ENCODE measurements at regions not wholly inside any gene's neighbourhood (a gene's known extent, or its start where the extent isn't known, plus 50 kb on each side); places are given as distances from the start of the nearest gene placed in this dataset.

- TF ChIP-seq, protein P1, sequence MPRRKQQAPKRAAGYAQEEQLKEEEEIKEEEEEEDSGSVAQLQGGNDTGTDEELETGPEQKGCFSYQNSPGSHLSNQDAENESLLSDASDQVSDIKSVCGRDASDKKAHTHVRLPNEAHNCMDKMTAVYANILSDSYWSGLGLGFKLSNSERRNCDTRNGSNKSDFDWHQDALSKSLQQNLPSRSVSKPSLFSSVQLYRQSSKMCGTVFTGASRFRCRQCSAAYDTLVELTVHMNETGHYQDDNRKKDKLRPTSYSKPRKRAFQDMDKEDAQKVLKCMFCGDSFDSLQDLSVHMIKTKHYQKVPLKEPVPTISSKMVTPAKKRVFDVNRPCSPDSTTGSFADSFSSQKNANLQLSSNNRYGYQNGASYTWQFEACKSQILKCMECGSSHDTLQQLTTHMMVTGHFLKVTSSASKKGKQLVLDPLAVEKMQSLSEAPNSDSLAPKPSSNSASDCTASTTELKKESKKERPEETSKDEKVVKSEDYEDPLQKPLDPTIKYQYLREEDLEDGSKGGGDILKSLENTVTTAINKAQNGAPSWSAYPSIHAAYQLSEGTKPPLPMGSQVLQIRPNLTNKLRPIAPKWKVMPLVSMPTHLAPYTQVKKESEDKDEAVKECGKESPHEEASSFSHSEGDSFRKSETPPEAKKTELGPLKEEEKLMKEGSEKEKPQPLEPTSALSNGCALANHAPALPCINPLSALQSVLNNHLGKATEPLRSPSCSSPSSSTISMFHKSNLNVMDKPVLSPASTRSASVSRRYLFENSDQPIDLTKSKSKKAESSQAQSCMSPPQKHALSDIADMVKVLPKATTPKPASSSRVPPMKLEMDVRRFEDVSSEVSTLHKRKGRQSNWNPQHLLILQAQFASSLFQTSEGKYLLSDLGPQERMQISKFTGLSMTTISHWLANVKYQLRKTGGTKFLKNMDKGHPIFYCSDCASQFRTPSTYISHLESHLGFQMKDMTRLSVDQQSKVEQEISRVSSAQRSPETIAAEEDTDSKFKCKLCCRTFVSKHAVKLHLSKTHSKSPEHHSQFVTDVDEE (CRISPR knock-in tag; IDR thresholded peaks at IDR 0.05), result no peak
- TF ChIP-seq ISL1 (CRISPR knock-in tag; IDR thresholded peaks at IDR 0.05), result no peak
- TF ChIP-seq PATZ1 (CRISPR knock-in tag; IDR thresholded peaks at IDR 0.05; ENCODE audit: borderline replicate concordance), result no peak
- no peak for TF ChIP-seq BACH2 (CRISPR knock-in tag; IDR thresholded peaks at IDR 0.05; ENCODE audit: borderline replicate concordance)
- TF ChIP-seq ZC3H10 (CRISPR knock-in tag; IDR thresholded peaks at IDR 0.05), result no peak
- TF ChIP-seq ZFP30 (CRISPR knock-in tag; IDR thresholded peaks at IDR 0.05), result no peak
- TF ChIP-seq TOX (CRISPR knock-in tag; IDR thresholded peaks at IDR 0.05; ENCODE audit: borderline replicate concordance), result no peak
Measured at GRCh38 chr3:104018541-104018940, 1348.2 kb upstream of the ALCAM start (continued).

DNA sequence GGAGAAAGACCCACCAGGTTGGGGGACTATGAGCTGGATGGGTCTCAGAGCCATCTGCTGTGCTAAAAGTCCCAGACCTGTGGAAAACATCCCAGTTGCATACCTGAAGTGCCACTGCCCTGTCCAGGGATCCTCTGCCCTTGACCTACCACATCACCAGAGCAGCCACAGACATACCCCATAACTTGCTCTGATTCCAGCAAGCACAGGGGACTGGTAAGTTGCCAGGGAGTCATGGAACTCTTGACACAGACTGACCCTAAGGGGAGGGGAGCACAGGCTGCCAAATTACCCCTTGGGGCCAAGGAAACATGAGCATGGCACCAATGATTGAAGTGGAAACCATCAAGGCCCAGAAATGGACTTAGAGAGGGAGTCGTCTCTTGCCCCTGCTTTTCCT lies 1335.1 kb upstream of the ALCAM start:
- ATAC-seq, result no peak
- TF ChIP-seq ZNF8 (CRISPR knock-in tag; IDR thresholded peaks at IDR 0.05) (no peak), PATZ1 (CRISPR knock-in tag; IDR thresholded peaks at IDR 0.05; ENCODE audit: borderline replicate concordance) (no peak), OSR1 (CRISPR knock-in tag; IDR thresholded peaks at IDR 0.05) (no peak), CSRNP3 (CRISPR knock-in tag; IDR thresholded peaks at IDR 0.05) (no peak), BACH2 (CRISPR knock-in tag; IDR thresholded peaks at IDR 0.05; ENCODE audit: borderline replicate concordance) (no peak), ISL1 (CRISPR knock-in tag; IDR thresholded peaks at IDR 0.05) (no peak), TOX (CRISPR knock-in tag; IDR thresholded peaks at IDR 0.05; ENCODE audit: borderline replicate concordance) (no peak), ARNTL (CRISPR knock-in tag; IDR thresholded peaks at IDR 0.05; ENCODE audit: borderline replicate concordance, low read depth) (no peak), PPARA (CRISPR knock-in tag; IDR thresholded peaks at IDR 0.05; ENCODE audit: borderline replicate concordance) (no peak), RARB (CRISPR knock-in tag; IDR thresholded peaks at IDR 0.05) (no peak), ZNF565 (CRISPR knock-in tag; conservative IDR thresholded peaks at IDR 0.05; ENCODE audit: low read depth) (no peak), ZNF70 (CRISPR knock-in tag; IDR thresholded peaks at IDR 0.05) (no peak), CSDC2 (CRISPR knock-in tag; IDR thresholded peaks at IDR 0.05) (no peak), ESRRG (CRISPR knock-in tag; IDR thresholded peaks at IDR 0.05) (no peak), TCF4 (CRISPR knock-in tag; IDR thresholded peaks at IDR 0.05; ENCODE audit: borderline replicate concordance) (no peak), ZC3H10 (CRISPR knock-in tag; IDR thresholded peaks at IDR 0.05) (no peak)
- TF ChIP-seq, protein P2, sequence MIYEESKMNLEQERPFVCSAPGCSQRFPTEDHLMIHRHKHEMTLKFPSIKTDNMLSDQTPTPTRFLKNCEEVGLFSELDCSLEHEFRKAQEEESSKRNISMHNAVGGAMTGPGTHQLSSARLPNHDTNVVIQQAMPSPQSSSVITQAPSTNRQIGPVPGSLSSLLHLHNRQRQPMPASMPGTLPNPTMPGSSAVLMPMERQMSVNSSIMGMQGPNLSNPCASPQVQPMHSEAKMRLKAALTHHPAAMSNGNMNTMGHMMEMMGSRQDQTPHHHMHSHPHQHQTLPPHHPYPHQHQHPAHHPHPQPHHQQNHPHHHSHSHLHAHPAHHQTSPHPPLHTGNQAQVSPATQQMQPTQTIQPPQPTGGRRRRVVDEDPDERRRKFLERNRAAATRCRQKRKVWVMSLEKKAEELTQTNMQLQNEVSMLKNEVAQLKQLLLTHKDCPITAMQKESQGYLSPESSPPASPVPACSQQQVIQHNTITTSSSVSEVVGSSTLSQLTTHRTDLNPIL (CRISPR knock-in tag; IDR thresholded peaks at IDR 0.05; ENCODE audit: low read depth), result no peak
- TF ChIP-seq, protein P1 (CRISPR knock-in tag; IDR thresholded peaks at IDR 0.05), result no peak
